ENCODE measurements at regions not wholly inside any gene's neighbourhood (a gene's known extent, or its start where the extent isn't known, plus 50 kb on each side); places are given as distances from the start of the nearest gene placed in this dataset.

DNA sequence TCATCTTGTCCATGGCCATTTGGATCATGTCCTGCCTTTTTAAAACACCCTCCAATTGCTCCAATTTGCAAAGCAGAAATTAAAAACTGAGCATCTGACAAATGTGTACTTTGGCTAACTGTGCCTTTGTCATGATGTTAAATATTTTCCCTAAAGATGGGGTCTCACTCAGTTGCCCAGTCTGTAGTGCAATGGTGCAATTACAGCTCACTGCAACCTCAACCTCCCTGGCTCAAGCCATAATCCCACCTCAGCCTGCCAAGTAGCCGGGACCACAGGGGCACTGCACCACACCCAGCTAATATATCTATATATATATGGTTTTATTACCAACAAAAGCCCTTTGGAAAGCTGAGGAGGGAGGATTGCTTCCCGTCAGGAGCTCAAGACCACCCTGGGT, 782.7 kb downstream of the UQCRFS1 start:
- H3K4me3 ChIP-seq, result no peak overlapping the region
- TF ChIP-seq, protein P1, sequence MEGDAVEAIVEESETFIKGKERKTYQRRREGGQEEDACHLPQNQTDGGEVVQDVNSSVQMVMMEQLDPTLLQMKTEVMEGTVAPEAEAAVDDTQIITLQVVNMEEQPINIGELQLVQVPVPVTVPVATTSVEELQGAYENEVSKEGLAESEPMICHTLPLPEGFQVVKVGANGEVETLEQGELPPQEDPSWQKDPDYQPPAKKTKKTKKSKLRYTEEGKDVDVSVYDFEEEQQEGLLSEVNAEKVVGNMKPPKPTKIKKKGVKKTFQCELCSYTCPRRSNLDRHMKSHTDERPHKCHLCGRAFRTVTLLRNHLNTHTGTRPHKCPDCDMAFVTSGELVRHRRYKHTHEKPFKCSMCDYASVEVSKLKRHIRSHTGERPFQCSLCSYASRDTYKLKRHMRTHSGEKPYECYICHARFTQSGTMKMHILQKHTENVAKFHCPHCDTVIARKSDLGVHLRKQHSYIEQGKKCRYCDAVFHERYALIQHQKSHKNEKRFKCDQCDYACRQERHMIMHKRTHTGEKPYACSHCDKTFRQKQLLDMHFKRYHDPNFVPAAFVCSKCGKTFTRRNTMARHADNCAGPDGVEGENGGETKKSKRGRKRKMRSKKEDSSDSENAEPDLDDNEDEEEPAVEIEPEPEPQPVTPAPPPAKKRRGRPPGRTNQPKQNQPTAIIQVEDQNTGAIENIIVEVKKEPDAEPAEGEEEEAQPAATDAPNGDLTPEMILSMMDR (IDR thresholded peaks at IDR 0.05), result no peak
- H3K27ac ChIP-seq, result no peak overlapping the region
- no peaks in the 10 kb centered on the region for H3K27me3 ChIP-seq
- DNase-seq, result no peak
- H3K4me1 ChIP-seq, result no peaks in the 10 kb centered on the region
- H3K36me3 ChIP-seq, result no peaks in the 10 kb centered on the region
- no peak overlapping the region for H3K9ac ChIP-seq (ENCODE audit: low read depth in 2 of 2, low read length in 2 of 2)
- intact Hi-C loops (cut with DNase I), result no loop called here
- H3K9me3 ChIP-seq, result no peaks in the 10 kb centered on the region

DNA sequence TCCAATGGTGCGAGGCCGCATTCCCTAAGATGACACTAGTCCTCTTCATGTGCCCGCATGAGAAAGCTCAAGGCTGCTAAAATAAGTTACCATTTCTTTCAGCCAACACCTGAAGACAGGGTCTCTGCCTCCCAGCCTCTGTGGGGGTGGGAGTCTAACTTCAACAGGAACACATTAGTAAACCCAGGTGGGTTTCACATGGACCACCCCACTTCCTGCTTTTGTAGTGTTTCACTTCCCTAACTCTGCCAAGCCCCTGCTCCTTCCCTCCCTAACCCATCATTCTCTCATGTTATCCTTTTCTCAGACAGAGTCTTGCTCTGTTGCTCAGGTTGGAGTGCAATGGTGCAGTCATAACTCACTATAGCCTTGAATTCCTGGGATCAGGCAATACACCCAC, 783.6 kb downstream of the UQCRFS1 start:
- Histone ChIP-seq H3K36me3 (no peaks in the 10 kb centered on the region), H3K27ac (no peak overlapping the region), H3K9me3 (no peaks in the 10 kb centered on the region), H3K9ac (ENCODE audit: low read depth in 2 of 2, low read length in 2 of 2) (no peak overlapping the region), H3K27me3 (no peaks in the 10 kb centered on the region), H3K4me1 (no peaks in the 10 kb centered on the region), H3K4me3 (no peak overlapping the region)
- intact Hi-C loops (cut with DNase I), result no loop called here
- no peak for DNase-seq
- TF ChIP-seq, protein P1 (IDR thresholded peaks at IDR 0.05), result no peak

DNA sequence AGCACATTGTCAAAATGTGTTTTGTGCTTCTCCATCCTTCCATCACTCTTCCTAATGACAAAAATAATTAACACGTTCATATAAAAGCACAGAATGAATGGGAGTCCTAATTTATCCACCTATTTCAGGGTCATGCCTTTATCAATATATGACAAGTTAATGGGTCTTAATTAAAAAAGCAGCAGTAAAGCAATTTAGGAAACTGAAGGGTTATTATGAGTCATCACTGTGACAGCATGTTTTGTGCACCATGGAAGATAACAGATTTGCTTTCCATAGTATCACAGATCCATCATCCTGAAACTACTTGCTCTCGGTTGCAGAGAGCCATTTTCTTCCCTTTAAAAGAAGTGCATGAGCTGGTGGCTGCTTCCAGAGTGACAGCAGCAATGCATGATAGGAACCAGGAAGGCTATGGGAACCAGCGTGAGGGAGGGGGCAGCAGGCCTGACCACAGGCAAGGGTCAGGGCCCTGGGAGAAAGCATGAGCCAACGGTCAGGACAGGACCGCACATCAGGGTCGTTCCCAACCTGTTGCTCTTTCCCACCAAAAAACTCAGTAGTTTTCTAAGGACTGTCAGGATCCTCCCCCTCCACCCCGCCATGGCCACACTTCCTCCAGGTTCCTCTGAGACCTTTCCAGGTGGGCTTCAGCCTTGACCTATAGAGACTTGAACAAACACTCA, 784.1 kb downstream of the UQCRFS1 start:
- Histone ChIP-seq H3K4me3 (no peak overlapping the region), H3K9me3 (no peaks in the 10 kb centered on the region), H3K27ac (no peak overlapping the region), H3K27me3 (no peaks in the 10 kb centered on the region), H3K36me3 (no peaks in the 10 kb centered on the region), H3K4me1 (no peaks in the 10 kb centered on the region), H3K9ac (ENCODE audit: low read depth in 2 of 2, low read length in 2 of 2) (no peak overlapping the region)
- intact Hi-C loops (cut with DNase I), result no loop called here
- TF ChIP-seq, protein P1 (IDR thresholded peaks at IDR 0.05), result no peak
- no peak for DNase-seq

DNA sequence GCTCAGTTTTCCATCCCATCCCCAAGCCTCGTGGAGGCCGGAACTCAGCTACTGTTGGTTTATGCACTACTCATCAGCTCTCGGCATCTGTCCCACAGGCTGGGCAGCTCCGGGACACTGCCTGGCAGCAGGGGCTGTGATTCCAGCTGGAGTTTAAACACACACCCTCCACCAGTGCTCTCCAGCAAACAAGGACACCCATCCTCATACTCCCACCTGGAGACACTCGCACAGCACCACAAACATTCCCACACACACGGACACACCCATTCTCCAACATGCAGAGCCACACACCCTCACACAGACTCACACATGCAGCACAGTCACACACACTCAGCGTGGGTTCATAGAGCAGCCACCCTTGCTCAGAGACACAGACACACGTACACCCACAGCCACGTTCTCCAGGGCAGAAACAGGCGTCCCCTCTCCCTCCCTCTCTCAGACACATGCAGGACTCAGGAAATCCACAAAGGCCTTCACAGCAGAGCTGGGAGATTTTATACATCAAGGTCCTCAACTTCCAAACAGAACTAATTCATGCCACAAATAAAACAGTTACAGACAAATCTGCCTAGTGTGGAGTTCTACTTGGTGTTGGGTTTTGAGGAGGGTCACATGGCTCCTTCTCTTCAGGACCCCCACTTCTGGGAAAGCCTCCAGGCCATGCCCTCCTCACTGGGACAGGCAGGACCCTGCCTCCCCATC, 785.4 kb downstream of the UQCRFS1 start:
- Histone ChIP-seq H3K27me3 (no peaks in the 10 kb centered on the region), H3K4me3 (no peak overlapping the region), H3K36me3 (no peaks in the 10 kb centered on the region), H3K9ac (ENCODE audit: low read depth in 2 of 2, low read length in 2 of 2) (no peak overlapping the region), H3K4me1 (peaks cover 4% of the 10 kb centered on the region), H3K9me3 (no peaks in the 10 kb centered on the region), H3K27ac (no peak overlapping the region)
- DNase-seq, result no peak
- intact Hi-C loops (cut with DNase I), result no loop called here
- TF ChIP-seq, protein P1 (IDR thresholded peaks at IDR 0.05), result no peak

DNA sequence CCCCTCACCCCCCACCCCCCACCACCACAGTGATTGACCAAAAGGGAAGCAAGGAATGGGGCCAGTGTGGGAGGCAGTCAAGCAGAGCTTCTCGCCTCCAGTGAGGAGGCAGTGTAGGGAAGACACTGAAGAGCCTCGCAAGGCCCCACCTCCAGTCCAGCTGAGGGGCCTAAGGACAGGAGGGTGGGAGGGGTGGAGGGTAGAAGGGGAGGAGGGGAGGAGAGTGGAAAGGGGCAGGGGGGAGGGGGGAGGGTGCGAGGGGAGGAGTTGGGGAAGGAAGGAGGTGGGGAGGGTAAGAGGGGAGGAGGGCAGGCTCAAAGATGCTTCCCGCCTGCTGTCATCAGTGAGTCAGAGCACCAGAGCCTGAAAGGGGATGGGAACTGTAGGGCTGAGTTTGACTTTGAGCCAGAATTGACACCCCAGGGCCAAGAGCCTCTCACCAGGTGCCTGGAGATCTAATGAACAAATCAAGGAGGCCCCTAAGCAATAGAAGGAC, 786.2 kb downstream of the UQCRFS1 start:
- no peak overlapping the region for H3K4me3 ChIP-seq
- H3K4me1 ChIP-seq, result peaks cover 4% of the 10 kb centered on the region
- intact Hi-C loops (cut with DNase I), result no loop called here
- no peaks in the 10 kb centered on the region for H3K9me3 ChIP-seq
- H3K36me3 ChIP-seq, result no peaks in the 10 kb centered on the region
- no peak for DNase-seq
- no peaks in the 10 kb centered on the region for H3K27me3 ChIP-seq
- no peak overlapping the region for H3K27ac ChIP-seq
- TF ChIP-seq, protein P1 (IDR thresholded peaks at IDR 0.05), result no peak
- no peak overlapping the region for H3K9ac ChIP-seq (ENCODE audit: low read depth in 2 of 2, low read length in 2 of 2)
